Nephron (organoid): ENCODE measurements at regions not wholly inside any gene's neighbourhood (a gene's known extent, or its start where the extent isn't known, plus 50 kb on each side); places are given as distances from the start of the nearest gene placed in this dataset.

Source experiments
- H3K27ac Mint-ChIP-seq, 3 experiments: 2 replicates each; pipeline ENCODE4 v1.8.0; 2020; ENCODE audit warnings: mixed read lengths in 3 of 3, mild to moderate bottlenecking in 2 of 3, moderate library complexity in 1 of 3
- H3K27me3 Mint-ChIP-seq: 2 replicates; pipeline ENCODE4 v1.8.0; 2021; ENCODE audit warnings: low read depth, mild to moderate bottlenecking, moderate library complexity, mixed read lengths
- H3K36me3 Mint-ChIP-seq: 2 replicates; pipeline ENCODE4 v1.8.0; 2020; ENCODE audit warnings: low read depth, mixed read lengths
- H3K4me1 Mint-ChIP-seq: 2 replicates; pipeline ENCODE4 v1.8.0; 2020; ENCODE audit warnings: mixed read lengths
- H3K4me3 Mint-ChIP-seq, 3 experiments: 2 replicates each; pipeline ENCODE4 v1.8.0; 2020; ENCODE audit warnings: mild to moderate bottlenecking in 3 of 3, mixed read lengths in 3 of 3, moderate library complexity in 2 of 3
- H3K9me3 Mint-ChIP-seq: 2 replicates; pipeline ENCODE4 v1.8.0; 2020; ENCODE audit warnings: mixed read lengths
- CTCF ChIP-seq, 3 experiments: fragments of 200-600 bp; sonication (generic); IDR thresholded peaks; one replicate each; pipeline ENCODE4 v1.5.0; 2021; ENCODE audit warnings: antibody characterized with exemption in 3 of 3; ENCODE audit not compliant: unreplicated experiment in 3 of 3

- TF ChIP-seq CTCF (IDR thresholded peaks at IDR 0.05; ENCODE audit: unreplicated experiment in 3 of 3) = no peak
- H3K4me3 Mint-ChIP-seq = no peak overlapping the region
- no peaks in the 10 kb centered on the region for H3K4me1 Mint-ChIP-seq
- peaks cover 15% of the 10 kb centered on the region for H3K9me3 Mint-ChIP-seq
- no peak overlapping the region for H3K27ac Mint-ChIP-seq
- H3K27me3 Mint-ChIP-seq = no peaks in the 10 kb centered on the region
- H3K36me3 Mint-ChIP-seq = no peaks in the 10 kb centered on the region
These were observed 302.5 kb upstream of the PBX1 start for GRCh38 chr1:164256456-164256855.

GRCh38 chr1:164261691-164262240, 297.2 kb upstream of the PBX1 start:
- no peaks in the 10 kb centered on the region for H3K36me3 Mint-ChIP-seq
- no peak overlapping the region for H3K4me3 Mint-ChIP-seq
- H3K27ac Mint-ChIP-seq = no peak overlapping the region
- TF ChIP-seq CTCF (IDR thresholded peaks at IDR 0.05; ENCODE audit: unreplicated experiment in 3 of 3) = no peak
- H3K4me1 Mint-ChIP-seq = peaks cover 4% of the 10 kb centered on the region
- no peaks in the 10 kb centered on the region for H3K27me3 Mint-ChIP-seq
- no peaks in the 10 kb centered on the region for H3K9me3 Mint-ChIP-seq

GRCh38 chr1:164263540-164263939, 295.4 kb upstream of the PBX1 start:
- H3K4me3 Mint-ChIP-seq = no peak overlapping the region
- no peaks in the 10 kb centered on the region for H3K9me3 Mint-ChIP-seq

GRCh38 chr1:164265232-164265631, 293.8 kb upstream of the PBX1 start:
- no peak for TF ChIP-seq CTCF (IDR thresholded peaks at IDR 0.05; ENCODE audit: unreplicated experiment in 3 of 3)
- H3K4me1 Mint-ChIP-seq = peaks cover 4% of the 10 kb centered on the region
- no peaks in the 10 kb centered on the region for H3K36me3 Mint-ChIP-seq
- no peaks in the 10 kb centered on the region for H3K9me3 Mint-ChIP-seq
- H3K4me3 Mint-ChIP-seq = no peak overlapping the region
- no peak overlapping the region for H3K27ac Mint-ChIP-seq
- no peaks in the 10 kb centered on the region for H3K27me3 Mint-ChIP-seq

More at GRCh38 chr1:164263540-164263939, 295.4 kb upstream of the PBX1 start:
- peaks cover 4% of the 10 kb centered on the region for H3K4me1 Mint-ChIP-seq
- no peaks in the 10 kb centered on the region for H3K36me3 Mint-ChIP-seq
- H3K27ac Mint-ChIP-seq = no peak overlapping the region
- no peaks in the 10 kb centered on the region for H3K27me3 Mint-ChIP-seq
- no peak for TF ChIP-seq CTCF (IDR thresholded peaks at IDR 0.05; ENCODE audit: unreplicated experiment in 3 of 3)

GRCh38 chr1:164272156-164272555, 286.8 kb upstream of the PBX1 start:
- no peak overlapping the region for H3K4me3 Mint-ChIP-seq
- H3K27ac Mint-ChIP-seq = no peak overlapping the region
- H3K36me3 Mint-ChIP-seq = no peaks in the 10 kb centered on the region
- H3K9me3 Mint-ChIP-seq = peaks cover 17% of the 10 kb centered on the region
- TF ChIP-seq CTCF (IDR thresholded peaks at IDR 0.05; ENCODE audit: unreplicated experiment in 3 of 3) = no peak
- no peaks in the 10 kb centered on the region for H3K27me3 Mint-ChIP-seq
- no peaks in the 10 kb centered on the region for H3K4me1 Mint-ChIP-seq

GRCh38 chr1:164296172-164296571, 262.8 kb upstream of the PBX1 start:
- TF ChIP-seq CTCF (IDR thresholded peaks at IDR 0.05; ENCODE audit: unreplicated experiment in 3 of 3) = no peak
- H3K4me1 Mint-ChIP-seq = no peaks in the 10 kb centered on the region

More at GRCh38 chr1:164296172-164296571, 262.8 kb upstream of the PBX1 start:
- Mint-ChIP-seq H3K4me3 (no peak overlapping the region), H3K36me3 (no peaks in the 10 kb centered on the region), H3K27ac (peak overlapping the region in 1 of 3 experiments; percentile 38), H3K27me3 (no peaks in the 10 kb centered on the region), H3K9me3 (peaks cover 3% of the 10 kb centered on the region)
